G401.6 (cell line): ENCODE measurements at regions not wholly inside any gene's neighbourhood (a gene's known extent, or its start where the extent isn't known, plus 50 kb on each side); places are given as distances from the start of the nearest gene placed in this dataset.
"Not testable (repeated sequence)": the region's sequence is repeated elsewhere in the genome, so short reads cannot be mapped to it uniquely, and the experiment has no call there.

ENCODE experiments used
- FAIRE-seq: peaks from 2 replicates; lab custom pipeline; 2012; peaks lifted over from hg19 to GRCh38; lab: Jason Lieb, UNC

DNA sequence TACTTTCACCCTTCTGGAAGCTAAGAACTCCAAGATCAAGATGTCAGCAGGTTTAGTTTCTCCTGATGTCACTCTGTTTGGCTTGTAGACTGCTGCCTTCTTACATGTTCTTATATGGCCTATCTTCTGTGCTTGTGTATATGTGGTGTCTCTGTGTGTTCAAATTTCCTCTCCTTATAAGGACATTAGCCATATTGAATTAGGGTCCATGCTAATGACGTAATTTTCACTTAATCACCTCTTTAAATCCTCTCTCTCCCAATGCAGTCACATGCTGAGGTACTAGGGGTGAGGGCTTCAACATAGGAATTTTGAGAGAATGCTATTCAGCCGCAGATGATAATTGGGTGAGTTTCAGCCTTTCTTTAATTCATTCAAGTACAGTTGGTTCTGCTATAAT lies 458.3 kb upstream of the SYT4 start:
- no peak for FAIRE-seq

DNA sequence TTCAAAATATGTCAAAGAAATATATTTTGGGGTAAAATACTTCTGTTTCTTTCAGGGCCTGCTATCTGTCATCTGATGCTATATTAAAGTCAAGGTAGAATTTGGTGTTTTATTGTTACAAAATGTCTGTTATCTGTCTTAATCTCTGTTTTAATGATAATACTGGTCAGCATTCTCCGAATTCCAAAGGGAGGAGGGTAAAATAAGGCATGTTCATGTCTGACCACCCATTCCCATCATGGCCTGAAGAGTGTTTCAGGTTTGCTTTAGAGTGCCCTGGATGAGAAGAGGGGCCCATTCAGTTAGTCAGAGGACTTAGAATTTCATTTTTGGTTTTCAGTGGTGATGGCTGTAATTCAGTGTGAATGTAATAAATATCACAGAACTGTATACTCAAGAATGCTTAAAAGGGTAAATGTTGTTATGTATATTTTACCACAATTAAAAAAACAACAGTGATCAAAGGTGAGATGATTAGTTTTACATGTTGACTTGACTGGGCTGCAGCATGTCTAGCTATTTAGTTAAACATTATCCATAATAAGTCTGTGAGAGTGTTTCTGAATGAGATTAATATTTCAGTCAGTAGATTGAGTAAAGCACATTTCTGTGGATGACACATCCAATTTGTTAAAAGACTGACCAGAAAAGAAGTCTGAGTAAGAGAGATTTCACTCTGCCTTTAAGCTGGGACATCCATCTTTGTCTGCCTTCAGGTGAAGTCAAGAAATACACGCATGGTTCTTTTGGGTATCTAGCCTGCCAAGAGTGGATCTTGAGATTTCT lies 467.9 kb upstream of the SYT4 start:
- no peak for FAIRE-seq

DNA sequence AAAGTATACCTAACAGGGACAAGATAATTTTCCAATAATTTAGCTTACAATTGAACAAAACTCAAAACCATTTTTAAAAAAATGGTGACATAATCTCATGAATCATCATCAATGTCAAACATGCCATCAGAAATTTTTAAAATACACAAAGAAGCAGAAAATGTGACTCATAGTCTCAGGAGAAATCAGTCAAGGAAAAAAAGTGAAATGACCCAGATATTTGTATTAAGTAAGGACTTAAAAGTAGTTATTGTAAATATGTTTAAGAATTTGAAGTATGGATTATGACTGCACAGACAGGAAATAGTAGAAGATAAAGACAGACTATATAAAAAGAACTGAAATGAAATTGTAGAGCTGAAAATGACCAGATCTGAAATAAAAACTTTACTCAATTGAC lies 473.9 kb upstream of the SYT4 start:
- no peak for FAIRE-seq

DNA sequence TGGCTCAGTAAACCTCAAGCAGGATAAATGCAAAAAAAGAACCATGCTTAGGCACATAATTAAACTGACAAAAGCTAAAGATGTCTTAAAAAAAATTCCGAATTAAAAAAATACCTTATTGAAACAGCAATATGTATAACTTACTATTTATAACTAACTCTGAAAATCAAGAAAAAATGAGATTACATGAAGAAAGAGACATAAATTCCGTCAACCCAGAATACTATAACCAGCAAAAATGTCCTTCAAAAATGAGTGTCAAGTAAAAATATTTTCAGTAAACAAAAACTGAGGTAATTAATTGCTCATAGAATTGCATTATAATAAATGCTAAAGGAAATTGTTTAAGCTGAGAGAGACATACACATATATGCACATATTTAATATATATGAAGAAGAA lies 474.5 kb upstream of the SYT4 start:
- no peak for FAIRE-seq

DNA sequence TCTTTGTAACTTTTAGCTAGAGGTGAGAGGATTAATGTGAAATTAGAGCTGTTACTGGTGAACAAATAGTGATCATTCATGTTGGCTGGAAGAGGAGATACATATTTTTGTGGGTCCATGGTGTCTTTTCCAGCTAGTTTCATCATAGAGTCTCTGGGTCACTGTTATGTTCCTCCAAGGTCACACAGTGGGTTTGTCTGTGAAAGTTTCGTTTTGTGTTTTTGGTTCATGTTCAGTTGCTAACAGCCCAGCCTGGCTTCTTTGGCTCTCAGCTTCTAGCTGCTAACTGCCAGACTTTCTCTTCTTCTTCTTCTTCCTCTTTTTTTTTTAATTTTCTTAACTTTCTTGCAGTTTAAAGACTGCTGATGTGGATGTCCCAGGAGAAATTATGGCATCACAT lies 480.0 kb upstream of the SYT4 start:
- FAIRE-seq, result no peak

DNA sequence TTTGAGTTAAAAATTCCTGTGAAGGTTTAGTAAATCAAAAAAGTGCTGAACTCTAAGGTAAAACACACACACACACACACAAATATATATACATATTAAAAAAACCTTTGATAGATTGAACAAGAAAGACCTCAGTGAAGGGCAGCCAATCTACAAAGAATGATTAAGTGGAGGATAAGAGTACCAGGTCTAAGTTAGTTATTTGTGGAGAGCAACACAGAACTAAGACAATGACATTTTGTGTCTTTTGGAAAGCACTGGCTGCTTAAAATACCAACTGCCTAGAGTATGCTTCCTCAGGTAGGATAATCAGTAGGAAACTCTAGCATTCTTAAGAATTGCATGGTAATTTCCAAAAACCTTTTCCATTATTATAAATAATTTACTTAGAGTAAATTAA lies 481.4 kb upstream of the SYT4 start:
- no peak for FAIRE-seq

DNA sequence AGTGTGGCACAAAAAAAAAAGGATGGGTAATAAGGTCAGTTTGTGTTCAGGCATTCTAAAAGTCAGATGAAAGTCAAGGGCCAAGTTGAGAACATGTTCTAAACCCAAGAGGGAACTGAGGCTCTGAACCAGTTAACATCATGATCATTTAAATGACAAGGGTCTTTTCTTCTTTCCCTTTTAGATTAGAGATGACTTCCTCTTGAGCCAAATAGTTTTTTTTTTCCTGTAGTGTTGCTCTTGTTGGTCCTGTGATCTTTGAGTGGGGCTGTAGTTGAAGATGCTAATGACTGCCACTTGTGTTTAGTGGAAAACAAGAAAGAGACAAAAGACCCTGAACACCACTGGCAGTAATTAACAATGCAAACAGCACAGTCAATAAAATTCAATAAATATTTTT lies 482.7 kb upstream of the SYT4 start:
- FAIRE-seq, result no peak

DNA sequence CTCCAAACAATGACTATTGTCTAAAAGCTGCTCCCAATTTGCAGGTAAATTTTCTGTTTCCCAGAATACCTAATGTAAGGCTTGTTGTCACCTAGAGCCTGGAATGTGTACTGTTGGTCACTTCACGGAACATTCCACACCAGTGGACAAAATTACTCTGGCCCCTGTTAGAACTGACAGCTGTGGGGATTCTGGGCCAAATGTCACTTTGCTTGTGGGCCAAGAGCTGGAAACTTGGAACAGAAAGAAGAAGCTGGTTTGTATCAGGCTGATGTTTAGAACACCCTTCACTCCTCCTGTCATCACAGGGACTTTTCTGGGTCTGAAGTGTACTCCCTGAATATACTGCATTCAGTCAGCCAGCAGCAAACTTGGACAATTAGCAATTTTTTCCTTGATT lies 495.6 kb upstream of the SYT4 start:
- no peak for FAIRE-seq

DNA sequence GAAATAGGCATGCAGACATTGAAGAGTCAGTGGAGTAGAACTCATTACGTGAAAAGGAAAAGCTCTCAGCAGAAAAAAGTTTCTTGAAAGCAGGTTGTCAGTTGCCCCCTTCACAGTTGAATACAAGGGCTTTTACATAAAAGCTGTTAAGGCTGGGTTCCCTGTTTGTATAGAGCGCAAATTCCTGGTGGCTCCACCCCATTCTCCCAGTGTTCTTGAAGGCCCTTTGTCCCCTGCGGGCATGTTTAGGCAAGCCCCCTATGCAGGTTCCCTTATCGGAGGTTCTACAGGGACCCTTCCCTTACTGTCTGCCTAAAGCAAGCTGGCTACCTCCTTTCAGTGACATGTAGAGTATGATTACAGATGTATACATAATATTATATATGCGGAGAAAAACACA lies 497.2 kb upstream of the SYT4 start:
- no peak for FAIRE-seq

DNA sequence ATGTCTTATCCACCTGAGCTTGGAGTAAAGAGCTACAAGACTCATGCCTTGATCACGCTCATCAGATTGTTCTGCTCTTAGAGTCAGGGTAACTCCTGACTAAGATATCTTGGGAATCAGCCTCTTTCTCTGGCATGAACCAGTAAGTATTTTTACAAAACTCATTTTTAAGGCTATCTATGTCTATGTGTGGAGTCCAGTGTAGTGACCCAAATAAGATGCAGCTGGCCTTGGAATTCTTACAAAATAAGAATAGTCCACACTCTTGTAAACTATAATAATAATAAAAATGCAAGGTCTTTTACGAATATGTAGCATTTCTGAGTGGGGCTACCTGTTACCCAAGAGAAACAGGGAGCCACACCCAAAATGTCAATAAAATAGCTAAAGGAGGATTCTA lies 498.3 kb upstream of the SYT4 start:
- FAIRE-seq, result no peak

DNA sequence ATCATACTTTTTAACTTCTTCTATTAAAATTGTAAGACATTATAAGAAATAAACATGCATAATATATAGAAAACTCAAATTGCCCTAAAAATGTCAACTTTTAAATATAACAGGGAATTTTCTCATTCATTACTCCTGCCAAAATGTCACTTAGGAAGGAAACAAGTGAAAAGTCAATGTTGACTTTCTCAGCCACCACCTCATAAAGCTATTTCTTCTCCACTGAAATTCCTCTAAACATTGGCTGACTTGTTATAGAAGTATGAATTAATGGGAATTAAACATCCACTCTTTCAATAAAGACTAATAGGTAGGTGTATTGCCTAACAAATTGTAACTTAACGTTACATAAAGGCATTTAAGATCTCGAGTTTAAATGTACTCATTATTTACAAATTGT lies 499.7 kb upstream of the SYT4 start:
- FAIRE-seq, result no peak

DNA sequence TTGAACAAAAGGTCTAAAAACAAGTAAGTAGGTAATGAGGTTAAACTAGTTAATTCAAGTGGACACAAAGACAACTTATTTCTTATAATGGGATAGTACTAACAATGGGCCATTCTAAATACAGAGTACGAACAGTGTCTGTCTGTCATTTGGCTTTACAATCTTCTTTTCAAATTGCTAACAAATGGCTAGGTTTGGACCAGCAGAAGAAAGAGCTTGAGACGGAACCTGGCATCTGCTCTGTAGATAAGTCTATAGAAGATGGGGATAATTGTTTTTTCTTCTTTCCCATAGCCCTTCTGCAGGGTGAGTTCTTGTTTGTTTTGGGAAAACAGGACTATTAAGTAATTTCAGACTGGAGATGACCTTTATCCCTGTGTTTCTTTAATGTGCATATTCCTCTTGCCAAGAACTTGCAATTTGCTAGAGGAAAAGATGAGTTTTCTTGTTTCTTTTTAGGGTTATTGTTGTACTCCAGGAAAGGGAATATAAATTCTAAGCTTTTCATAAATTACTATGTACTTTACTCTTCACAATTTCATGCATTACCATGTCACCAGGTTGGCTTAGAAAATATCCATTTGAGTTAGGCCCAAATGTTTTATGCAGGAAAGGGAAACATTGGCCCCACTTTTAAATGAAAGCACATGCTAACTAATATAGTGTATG lies 500.5 kb upstream of the SYT4 start:
- no peak for FAIRE-seq

DNA sequence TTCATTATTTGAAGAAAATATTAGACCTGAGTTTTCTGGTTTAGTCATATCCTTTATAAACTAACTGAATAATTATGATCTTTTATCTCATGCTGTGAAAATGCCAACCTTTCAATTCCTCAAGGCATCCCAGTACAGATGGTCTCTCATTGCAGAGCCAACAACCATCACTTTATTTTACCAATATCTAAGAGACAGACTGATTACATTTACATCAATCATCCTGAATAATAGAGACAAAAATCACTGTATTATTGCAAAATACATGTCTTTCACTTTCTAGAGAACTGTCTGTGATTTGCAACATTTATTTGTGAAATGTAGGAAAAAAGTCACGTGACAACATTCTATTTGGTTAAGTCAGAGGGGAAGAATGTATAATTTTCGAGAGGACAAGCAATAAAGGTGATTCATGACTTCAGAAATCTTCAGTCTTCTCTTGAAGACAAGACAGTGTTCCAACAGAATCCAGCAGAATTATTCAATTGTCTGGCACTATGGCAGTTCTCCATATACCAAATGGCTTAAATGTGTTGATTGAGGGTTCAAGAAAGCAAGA lies 503.6 kb upstream of the SYT4 start:
- FAIRE-seq, result no peak

DNA sequence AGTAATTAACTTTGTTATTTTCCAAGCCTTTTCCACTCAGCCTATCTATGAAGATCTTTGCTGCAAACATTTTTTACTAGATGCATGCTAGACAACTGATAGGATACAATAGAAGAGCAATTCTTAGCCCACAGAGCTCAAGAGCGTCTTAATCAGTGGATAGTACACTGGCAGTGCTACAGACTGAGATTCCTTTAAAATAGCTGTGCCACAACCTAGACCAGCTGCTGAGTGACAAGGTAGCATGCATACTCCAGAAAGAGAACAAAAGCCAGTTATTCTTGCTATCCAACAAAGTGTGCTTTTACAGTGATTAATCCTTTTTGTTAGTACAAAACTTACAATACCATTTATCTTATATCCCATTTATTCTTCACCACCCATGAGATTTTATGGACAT lies 507.9 kb upstream of the SYT4 start:
- no peak for FAIRE-seq

DNA sequence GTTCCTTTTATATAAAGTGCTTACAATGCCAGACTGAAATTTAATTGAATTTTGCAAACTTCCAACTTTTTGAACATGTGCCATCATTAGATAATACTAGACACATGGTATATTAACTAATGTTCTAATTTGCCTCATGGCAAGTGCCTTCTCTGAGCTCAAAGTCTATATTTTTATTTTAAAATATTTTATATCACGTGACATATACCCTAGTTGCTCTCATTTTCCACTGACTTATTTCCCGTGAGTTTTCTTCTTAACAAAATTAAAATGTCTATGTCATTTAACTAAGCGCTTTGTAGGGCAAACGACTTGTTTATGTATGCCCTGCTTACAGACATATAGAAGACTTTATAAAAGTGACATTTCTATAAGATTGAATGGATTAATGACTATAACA lies 509.6 kb upstream of the SYT4 start:
- no peak for FAIRE-seq

DNA sequence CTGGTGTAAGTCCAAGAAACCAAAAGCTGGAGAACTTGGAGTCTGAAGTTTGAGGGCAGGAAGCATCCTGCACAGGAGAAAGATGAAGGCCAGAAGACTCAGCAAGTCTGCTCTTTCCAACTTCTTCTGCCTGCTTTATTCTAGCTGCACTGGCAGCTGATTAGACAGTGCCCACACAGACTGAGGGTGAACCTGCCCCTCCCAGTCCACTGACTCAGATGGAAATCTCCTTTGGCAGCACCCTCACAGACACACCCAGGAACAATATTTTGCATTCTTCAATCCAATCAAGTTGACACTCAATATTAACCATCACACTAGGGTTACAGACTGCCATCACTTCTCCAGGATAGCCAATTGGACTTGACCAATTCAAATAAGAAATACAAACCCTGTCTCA lies 510.4 kb upstream of the SYT4 start:
- FAIRE-seq, result not testable (repeated sequence)

DNA sequence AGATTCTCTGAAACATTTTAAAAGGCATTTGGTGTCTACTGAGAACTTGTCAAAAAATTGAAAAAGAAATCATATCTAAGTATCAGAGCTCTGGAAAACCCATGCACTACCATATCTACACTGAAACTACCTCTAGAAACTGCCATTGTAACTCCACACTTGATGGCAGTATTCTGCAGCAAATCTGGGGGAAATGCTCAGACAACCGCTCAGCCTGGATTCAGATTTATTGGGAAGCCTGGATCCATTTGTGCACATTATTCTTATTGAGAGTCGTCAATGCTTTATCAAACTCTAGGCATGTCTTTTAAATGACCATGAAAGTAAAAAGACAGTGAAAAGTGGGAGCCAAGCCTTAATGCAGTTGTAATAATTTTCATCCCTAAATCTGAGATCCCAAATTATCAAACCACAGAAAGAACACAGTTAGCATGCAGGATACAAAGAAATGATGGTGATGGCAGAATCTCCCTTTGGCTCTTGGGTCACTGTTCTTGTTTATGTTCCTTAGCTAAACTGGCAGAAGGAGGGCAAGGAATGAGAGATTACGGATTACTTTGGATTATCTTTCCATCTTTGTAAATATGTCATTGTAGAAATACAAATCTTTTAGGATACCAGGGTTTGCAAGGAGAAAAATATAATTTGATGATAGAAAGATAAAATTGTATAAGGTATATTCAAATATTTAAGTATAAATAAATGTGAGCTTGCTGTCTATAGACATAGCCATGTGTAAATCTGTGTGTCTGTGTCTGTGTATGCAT lies 512.1 kb upstream of the SYT4 start:
- no peak for FAIRE-seq

DNA sequence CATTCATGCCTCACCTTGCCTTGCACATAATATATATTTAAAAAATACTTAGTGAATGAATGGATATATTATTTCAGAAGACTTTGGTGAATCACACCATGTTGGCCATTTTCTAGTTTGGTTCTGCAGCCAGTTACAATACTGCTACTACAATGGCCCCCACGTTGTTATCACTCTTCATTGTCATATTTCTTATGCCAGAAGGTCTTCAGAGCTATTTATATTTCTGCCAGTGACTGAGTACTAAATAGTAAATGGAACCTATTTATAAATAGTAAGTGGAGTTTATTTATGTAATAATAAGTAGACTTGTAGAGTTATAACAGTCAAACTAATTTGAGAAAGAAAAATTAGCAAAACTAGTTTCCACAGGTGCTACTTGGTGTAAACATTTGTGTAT lies 516.6 kb upstream of the SYT4 start:
- FAIRE-seq, result no peak

DNA sequence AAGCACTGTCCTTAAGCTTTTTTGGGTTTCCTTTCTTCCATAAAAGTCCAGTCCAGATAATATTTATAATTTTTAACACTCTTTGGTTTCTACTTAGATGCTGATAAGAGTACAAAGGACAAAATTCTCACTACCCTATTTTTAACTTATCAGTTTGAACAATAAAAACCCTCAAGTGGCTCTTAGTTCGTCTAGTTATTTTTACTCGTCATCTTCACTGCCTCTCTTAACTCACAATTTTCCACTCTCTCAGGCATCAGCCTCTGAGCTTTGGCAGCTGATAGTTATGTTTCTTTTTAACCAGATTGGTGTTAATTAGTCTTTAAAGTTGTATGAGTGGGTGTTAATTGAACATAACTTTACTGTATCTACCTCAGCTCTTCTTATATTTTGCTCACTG lies 517.1 kb upstream of the SYT4 start:
- FAIRE-seq, result no peak

DNA sequence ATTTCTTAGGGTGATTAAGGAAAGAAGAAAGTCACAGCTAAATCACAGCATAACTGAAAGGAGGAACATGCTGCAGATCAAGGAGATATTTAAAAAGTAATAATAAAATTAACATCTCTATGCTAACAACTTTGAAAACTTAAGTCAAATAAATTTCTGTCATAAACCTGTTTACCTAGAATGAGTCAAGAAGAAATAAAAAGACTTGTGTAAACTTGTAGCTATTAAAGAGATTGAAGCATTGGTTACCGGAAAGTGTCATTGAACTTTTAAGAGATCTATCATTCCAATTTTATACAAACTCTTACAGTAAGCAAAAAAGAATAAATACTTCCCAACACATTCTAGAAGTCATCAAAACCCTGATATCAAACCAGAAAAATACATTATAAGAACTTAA lies 520.1 kb upstream of the SYT4 start:
- no peak for FAIRE-seq

DNA sequence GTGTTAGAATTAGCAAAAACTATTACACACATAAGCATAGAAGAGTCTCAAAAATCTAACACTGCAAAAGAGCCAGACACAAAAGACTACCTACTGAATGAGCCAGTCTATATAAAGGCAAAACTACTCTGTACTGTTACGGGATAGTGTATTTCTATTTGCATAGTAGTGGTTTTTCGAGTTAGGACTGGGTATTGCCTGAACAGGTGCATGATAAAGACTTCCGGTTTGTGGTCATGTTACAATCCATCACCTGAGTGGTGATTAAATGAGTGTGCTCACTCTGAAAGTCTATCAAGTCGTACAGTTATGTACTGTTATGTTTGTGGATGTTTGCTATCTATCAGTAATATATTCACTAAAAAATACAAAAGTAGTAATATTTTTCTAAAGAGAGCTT lies 523.3 kb upstream of the SYT4 start:
- FAIRE-seq, result no peak

DNA sequence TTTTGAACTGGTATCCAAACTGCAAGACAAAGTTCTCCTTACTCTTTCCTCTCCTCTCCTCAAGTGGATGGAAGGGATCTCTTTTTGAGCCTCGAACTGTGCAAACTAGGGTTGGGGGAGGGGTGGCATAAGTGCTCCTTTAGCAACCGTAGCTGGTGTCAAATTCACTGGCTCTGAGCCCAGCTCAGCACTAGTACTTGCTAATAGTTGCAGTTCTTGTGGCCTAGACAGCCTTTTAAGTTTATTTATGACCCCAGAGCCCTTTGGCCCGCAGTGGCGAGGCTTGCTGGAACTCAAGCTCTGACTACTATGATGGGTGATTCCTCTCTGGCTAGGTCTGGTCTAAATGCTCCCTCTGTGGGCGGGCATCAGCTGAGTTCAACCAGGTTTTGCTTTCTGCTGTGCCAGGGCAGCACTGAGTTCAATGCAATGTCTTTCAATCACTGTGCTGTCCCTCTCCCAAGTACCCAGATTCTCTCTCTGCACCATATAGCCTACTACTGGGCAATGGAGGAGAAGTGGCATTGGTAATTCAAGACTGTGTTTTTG lies 528.4 kb upstream of the SYT4 start:
- no peak for FAIRE-seq

DNA sequence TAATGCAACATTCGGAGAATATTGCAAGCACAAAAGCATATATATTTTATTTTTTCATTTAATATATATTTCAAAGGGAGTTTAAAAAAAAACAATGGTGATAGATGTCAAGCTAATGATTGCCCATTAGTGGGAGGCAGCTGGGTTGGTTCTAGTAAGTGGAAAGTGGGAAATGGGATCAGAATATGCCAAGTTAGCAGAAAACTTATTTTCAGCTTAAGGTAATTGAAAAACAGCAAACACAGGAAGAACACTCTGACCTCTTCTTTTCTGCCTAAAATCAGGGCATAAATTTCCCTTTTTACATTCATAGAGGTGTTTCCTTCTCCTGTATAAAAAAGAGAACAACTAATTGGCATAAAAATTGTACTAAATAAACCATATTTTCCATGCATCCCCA lies 535.3 kb upstream of the SYT4 start:
- FAIRE-seq, result no peak
